ENCODE measurements at regions not wholly inside any gene's neighbourhood (a gene's known extent, or its start where the extent isn't known, plus 50 kb on each side); places are given as distances from the start of the nearest gene placed in this dataset.

DNA sequence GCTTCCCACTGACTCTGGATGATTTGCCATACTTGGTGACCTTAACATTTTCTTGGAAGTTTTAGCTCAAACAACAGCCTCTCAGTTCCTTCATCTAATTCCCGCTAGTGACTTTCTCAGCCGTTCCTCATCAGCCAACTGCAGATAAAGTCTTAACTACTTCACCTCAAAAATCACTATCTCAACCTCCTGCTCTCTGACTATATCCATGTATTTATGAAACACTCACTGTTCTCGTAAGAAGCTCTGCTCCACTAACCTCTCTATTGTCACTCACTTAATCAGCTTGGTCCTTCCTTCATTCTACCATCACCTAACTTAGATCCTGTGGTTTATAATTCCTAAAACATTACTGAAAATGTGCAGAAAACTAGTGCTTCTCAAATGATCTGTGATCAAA is 1551.6 kb downstream of the MRPL39 start:
- Histone ChIP-seq H3K4me3 (ENCODE audit: low read length) (no peak overlapping the region), H3K27ac (ENCODE audit: low read length) (no peak overlapping the region), H3K27me3 (ENCODE audit: control insufficient read depth, insufficient read depth, low read length) (no peaks in the 10 kb centered on the region), H3K36me3 (ENCODE audit: control insufficient read depth, insufficient read depth, low read length) (no peaks in the 10 kb centered on the region), H3K9me3 (ENCODE audit: control insufficient read depth, insufficient read depth, low read length) (no peaks in the 10 kb centered on the region), H3K4me1 (ENCODE audit: control insufficient read depth, insufficient read depth, low read length) (no peaks in the 10 kb centered on the region)
- WGBS (ENCODE audit: insufficient coverage), result 91% methylated on average over 3 of the region's 3 CpGs
- TF ChIP-seq, protein P1, sequence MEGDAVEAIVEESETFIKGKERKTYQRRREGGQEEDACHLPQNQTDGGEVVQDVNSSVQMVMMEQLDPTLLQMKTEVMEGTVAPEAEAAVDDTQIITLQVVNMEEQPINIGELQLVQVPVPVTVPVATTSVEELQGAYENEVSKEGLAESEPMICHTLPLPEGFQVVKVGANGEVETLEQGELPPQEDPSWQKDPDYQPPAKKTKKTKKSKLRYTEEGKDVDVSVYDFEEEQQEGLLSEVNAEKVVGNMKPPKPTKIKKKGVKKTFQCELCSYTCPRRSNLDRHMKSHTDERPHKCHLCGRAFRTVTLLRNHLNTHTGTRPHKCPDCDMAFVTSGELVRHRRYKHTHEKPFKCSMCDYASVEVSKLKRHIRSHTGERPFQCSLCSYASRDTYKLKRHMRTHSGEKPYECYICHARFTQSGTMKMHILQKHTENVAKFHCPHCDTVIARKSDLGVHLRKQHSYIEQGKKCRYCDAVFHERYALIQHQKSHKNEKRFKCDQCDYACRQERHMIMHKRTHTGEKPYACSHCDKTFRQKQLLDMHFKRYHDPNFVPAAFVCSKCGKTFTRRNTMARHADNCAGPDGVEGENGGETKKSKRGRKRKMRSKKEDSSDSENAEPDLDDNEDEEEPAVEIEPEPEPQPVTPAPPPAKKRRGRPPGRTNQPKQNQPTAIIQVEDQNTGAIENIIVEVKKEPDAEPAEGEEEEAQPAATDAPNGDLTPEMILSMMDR (IDR thresholded peaks at IDR 0.05), result no peak
- intact Hi-C loops (cut with micrococcal nuclease), result no loop called here
- Mint-ChIP-seq H3K4me1 (no peaks in the 10 kb centered on the region), H3K36me3 (no peaks in the 10 kb centered on the region), H3K4me3 (no peak overlapping the region), H3K27me3 (ENCODE audit: low read depth in 2 of 2) (no peaks in the 10 kb centered on the region), H3K27ac (no peak overlapping the region), H3K9me3 (peaks cover 0 to 2% of the 10 kb centered on the region in 2 donors)
- DNase-seq (no peak), ATAC-seq (no peak)

DNA sequence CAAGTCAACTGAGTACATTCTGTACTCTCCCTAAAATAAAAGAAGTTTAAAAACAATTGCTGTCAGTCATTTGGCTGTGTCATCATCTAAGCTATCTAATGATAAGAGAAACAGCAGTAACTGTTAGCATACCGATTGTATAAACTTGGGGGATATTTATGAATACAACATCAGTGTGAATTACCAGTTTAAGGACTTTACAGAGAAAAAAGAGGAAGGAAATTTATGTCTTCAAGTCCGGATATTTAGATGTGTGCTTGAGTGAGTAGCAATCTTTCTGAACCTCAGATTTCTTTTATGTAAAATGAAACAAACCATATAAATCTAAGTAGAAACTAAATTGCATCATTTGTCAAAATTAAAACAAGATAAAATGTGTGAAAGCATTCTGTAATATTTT is 1557.0 kb downstream of the MRPL39 start:
- intact Hi-C loops (cut with micrococcal nuclease), result no loop called here
- ATAC-seq, result no peak

DNA sequence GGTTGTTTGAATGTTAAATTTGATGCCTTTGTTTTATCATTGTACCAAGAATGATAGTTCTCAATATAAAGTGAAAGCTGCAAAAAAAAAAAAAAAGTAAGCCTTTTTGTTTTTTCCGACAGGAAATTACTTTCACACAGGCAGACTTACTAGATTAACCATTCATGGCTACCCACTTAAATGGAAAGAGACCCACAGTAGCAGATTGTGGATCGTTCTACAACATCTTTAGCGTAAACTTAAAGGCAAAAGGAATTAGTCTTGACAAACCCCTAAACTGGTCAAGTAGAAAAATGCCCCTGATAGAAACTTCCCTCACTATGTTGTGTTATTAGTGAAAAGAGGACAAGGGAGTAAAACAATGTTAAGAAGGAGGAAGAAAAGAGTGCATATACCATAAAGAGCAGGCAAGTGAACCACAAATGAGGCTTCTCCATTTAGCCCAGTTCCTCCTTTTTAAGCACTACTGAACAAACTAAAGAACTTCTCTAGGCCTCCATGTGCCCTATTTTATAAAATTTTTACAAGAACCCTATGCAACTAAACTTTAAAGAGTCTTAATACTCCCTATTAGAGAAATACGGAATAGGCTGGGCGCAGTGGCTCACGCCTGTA is 1560.3 kb downstream of the MRPL39 start:
- Histone ChIP-seq H3K9me3 (ENCODE audit: control insufficient read depth, insufficient read depth, low read length) (no peaks in the 10 kb centered on the region), H3K27me3 (ENCODE audit: control insufficient read depth, insufficient read depth, low read length) (no peaks in the 10 kb centered on the region), H3K36me3 (ENCODE audit: control insufficient read depth, insufficient read depth, low read length) (no peaks in the 10 kb centered on the region), H3K27ac (ENCODE audit: low read length) (no peak overlapping the region), H3K4me1 (ENCODE audit: control insufficient read depth, insufficient read depth, low read length) (no peaks in the 10 kb centered on the region), H3K4me3 (ENCODE audit: low read length) (no peak overlapping the region)
- ATAC-seq, result no peak
- no peaks in the 10 kb centered on the region for H3K9me3 Mint-ChIP-seq
- intact Hi-C loops (cut with micrococcal nuclease), result no loop called here
- 45% methylated on average over 6 of the region's 6 CpGs for WGBS (ENCODE audit: insufficient coverage)
- no peak overlapping the region for H3K4me3 Mint-ChIP-seq
- peaks cover 0 to 11% of the 10 kb centered on the region in 2 donors for H3K4me1 Mint-ChIP-seq
- TF ChIP-seq, protein P1 (IDR thresholded peaks at IDR 0.05), result no peak
- H3K36me3 Mint-ChIP-seq, result no peaks in the 10 kb centered on the region
- DNase-seq, result peak in 1 of 2 donors; percentile 11
- no peak overlapping the region for H3K27ac Mint-ChIP-seq
- H3K27me3 Mint-ChIP-seq (ENCODE audit: low read depth in 2 of 2), result no peaks in the 10 kb centered on the region

More for the DNA sequence above, 1557.0 kb downstream of the MRPL39 start:
- no peaks in the 10 kb centered on the region for H3K4me1 ChIP-seq (ENCODE audit: control insufficient read depth, insufficient read depth, low read length)
- no peaks in the 10 kb centered on the region for H3K27me3 ChIP-seq (ENCODE audit: control insufficient read depth, insufficient read depth, low read length)
- DNase-seq, result no peak
- no peak overlapping the region for H3K4me3 Mint-ChIP-seq
- WGBS (ENCODE audit: insufficient coverage), result 0% methylated on average over 1 of the region's 2 CpGs
- H3K9me3 ChIP-seq (ENCODE audit: control insufficient read depth, insufficient read depth, low read length), result no peaks in the 10 kb centered on the region
- TF ChIP-seq, protein P1 (IDR thresholded peaks at IDR 0.05), result no peak
- no peaks in the 10 kb centered on the region for H3K9me3 Mint-ChIP-seq
- H3K27ac Mint-ChIP-seq, result no peak overlapping the region
- peaks cover 0 to 11% of the 10 kb centered on the region in 2 donors for H3K4me1 Mint-ChIP-seq
- H3K27me3 Mint-ChIP-seq (ENCODE audit: low read depth in 2 of 2), result no peaks in the 10 kb centered on the region
- no peak overlapping the region for H3K27ac ChIP-seq (ENCODE audit: low read length)
- no peaks in the 10 kb centered on the region for H3K36me3 Mint-ChIP-seq
- no peak overlapping the region for H3K4me3 ChIP-seq (ENCODE audit: low read length)
- H3K36me3 ChIP-seq (ENCODE audit: control insufficient read depth, insufficient read depth, low read length), result no peaks in the 10 kb centered on the region

DNA sequence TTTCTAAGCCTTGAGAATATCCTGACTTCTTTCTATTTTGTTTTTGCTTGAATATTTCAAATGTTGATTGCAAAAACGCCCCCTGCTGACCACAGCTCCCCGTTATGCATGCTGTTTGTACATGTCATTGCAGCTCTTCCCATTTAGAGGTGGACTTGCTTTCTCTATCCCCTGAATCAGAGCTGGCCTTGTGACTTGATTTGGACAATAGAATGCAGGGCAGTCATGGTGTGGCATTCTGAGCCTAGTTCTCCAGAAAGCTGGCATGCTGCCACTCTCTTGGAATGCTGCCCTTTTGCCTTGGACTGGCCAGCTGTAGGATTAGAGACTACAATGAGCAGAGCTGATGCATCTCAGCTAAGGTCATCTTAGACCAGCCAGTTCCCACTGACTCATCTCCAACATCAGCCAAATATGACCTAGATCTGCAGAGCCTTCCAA is 1561.5 kb downstream of the MRPL39 start:
- 0% methylated on average over 2 of the region's 2 CpGs for WGBS (ENCODE audit: insufficient coverage)
- intact Hi-C loops (cut with micrococcal nuclease), result no loop called here
- H3K36me3 Mint-ChIP-seq, result no peaks in the 10 kb centered on the region
- Histone ChIP-seq H3K9me3 (ENCODE audit: control insufficient read depth, insufficient read depth, low read length) (no peaks in the 10 kb centered on the region), H3K27ac (ENCODE audit: low read length) (no peak overlapping the region), H3K27me3 (ENCODE audit: control insufficient read depth, insufficient read depth, low read length) (no peaks in the 10 kb centered on the region), H3K4me3 (ENCODE audit: low read length) (no peak overlapping the region), H3K4me1 (ENCODE audit: control insufficient read depth, insufficient read depth, low read length) (no peaks in the 10 kb centered on the region), H3K36me3 (ENCODE audit: control insufficient read depth, insufficient read depth, low read length) (no peaks in the 10 kb centered on the region)
- H3K27ac Mint-ChIP-seq, result no peak overlapping the region
- H3K4me1 Mint-ChIP-seq, result peaks cover 0 to 11% of the 10 kb centered on the region in 2 donors
- TF ChIP-seq, protein P1 (IDR thresholded peaks at IDR 0.05), result no peak
- H3K9me3 Mint-ChIP-seq, result no peaks in the 10 kb centered on the region
- DNase-seq (peak in 1 of 2 donors; percentile 33), ATAC-seq (no peak)
- no peak overlapping the region for H3K4me3 Mint-ChIP-seq
- H3K27me3 Mint-ChIP-seq (ENCODE audit: low read depth in 2 of 2), result no peaks in the 10 kb centered on the region

All from natural killer cell (primary cell).